GM12878 (cell line): ENCODE measurements at regions not wholly inside any gene's neighbourhood (a gene's known extent, or its start where the extent isn't known, plus 50 kb on each side); places are given as distances from the start of the nearest gene placed in this dataset.

Experiments
- ATAC-seq: fragments of 200-7000 bp; cut with Tn5 transposase; 3 replicates; pipeline ENCODE4 v1.9.1; 2020; ENCODE audit warnings: mild to moderate bottlenecking, moderate library complexity
- BruUV-seq: library from RNA; stranded (reverse); fragments of 400-500 nt; replicated peaks from 2 replicates; lab custom pipeline; 2021; lab: Mats Ljungman, UMichigan
- CTCF ChIA-PET: fragments of 300-600 bp; sonication (Branson Sonifier 250); formaldehyde crosslinking; extraction: SDS; loops from one replicate; lab custom pipeline; 2021; ENCODE audit warnings: inconsistent platforms; lab: Yijun Ruan, JAX
- POLR2A ChIA-PET: fragments of 350-600 bp; formaldehyde crosslinking; extraction: SDS; loops from one replicate; lab custom pipeline; 2021; ENCODE audit warnings: inconsistent platforms; lab: Charles Lee
- RAD21 ChIA-PET: fragments of 300-600 bp; sonication (Branson Sonifier 250); formaldehyde crosslinking; loops from one replicate; lab custom pipeline; 2023; ENCODE audit warnings: antibody characterized with exemption; ENCODE audit not compliant: unreplicated experiment; lab: Charles Lee
- SMC1A ChIA-PET: fragments of 300-600 bp; sonication (Branson Sonifier 250); formaldehyde crosslinking; loops from one replicate; lab custom pipeline; 2023; ENCODE audit not compliant: unreplicated experiment, uncharacterized antibody; lab: Charles Lee
- DNase-seq: peaks from one replicate; pipeline ENCODE4 v3.0.0-alpha.2; 2011; ENCODE audit warnings: low read depth, low spot score
- FAIRE-seq: peaks from 3 replicates; lab custom pipeline; 2011; peaks lifted over from hg19 to GRCh38; lab: Jason Lieb, UNC
- H2AFZ ChIP-seq: 2 replicates; pipeline ENCODE4 v1.6.0; 2011; ENCODE audit warnings: low read depth, low read length, control low read depth; ENCODE audit not compliant: control insufficient read depth
- H3K27ac ChIP-seq: 2 replicates; pipeline ENCODE4 v1.5.1; 2011; ENCODE audit warnings: control low read depth; ENCODE audit not compliant: control insufficient read depth, insufficient read depth
- H3K27me3 ChIP-seq, 2 experiments: replicated peaks in 1 of 2; 2 replicates each; pipeline versions ENCODE4 v1.6.0 to v1.6.1; 2011; ENCODE audit warnings: low read length in 1 of 2; ENCODE audit not compliant: control insufficient read depth in 2 of 2, insufficient read depth in 2 of 2
- H3K36me3 ChIP-seq, 2 experiments: 2 replicates each; pipeline ENCODE4 v1.5.1; 2011; ENCODE audit warnings: low read length in 1 of 2; ENCODE audit not compliant: control insufficient read depth in 2 of 2, insufficient read depth in 2 of 2
- H3K4me1 ChIP-seq: 2 replicates; pipeline ENCODE4 v1.6.1; 2011; ENCODE audit warnings: mild to moderate bottlenecking, low read length, moderate library complexity, mixed read lengths; ENCODE audit not compliant: control insufficient read depth, insufficient read depth
- H3K4me2 ChIP-seq: 2 replicates; pipeline ENCODE4 v1.6.0; 2011; ENCODE audit warnings: control low read depth; ENCODE audit not compliant: control insufficient read depth, insufficient read depth
- H3K4me3 ChIP-seq: fragments of 200-600 bp; sonication (generic); 2 replicates; pipeline ENCODE4 v1.5.1; 2016
- H3K79me2 ChIP-seq: 2 replicates; pipeline ENCODE4 v1.6.0; 2011; ENCODE audit warnings: low read length; ENCODE audit not compliant: control insufficient read depth, insufficient read depth
- H3K9ac ChIP-seq: 2 replicates; pipeline ENCODE4 v1.8.0; 2011; ENCODE audit warnings: low read length, control low read depth, mixed read lengths; ENCODE audit not compliant: control insufficient read depth, insufficient read depth
- H3K9me3 ChIP-seq: replicated peaks from 3 replicates; pipeline ENCODE4 v1.5.1; 2011; ENCODE audit warnings: mild to moderate bottlenecking, low read length; ENCODE audit not compliant: control insufficient read depth, insufficient read depth
- H4K20me1 ChIP-seq: 2 replicates; pipeline ENCODE4 v1.6.0; 2011; ENCODE audit not compliant: control insufficient read depth, insufficient read depth
- ASH2L ChIP-seq: fragments of 300-600, 200-600 bp; sonication (generic); IDR thresholded peaks from 2 replicates; pipeline ENCODE4 v1.6.1; 2017; ENCODE audit warnings: low read depth, mild to moderate bottlenecking, borderline replicate concordance
- BRCA1 ChIP-seq: IDR thresholded peaks from 2 replicates; pipeline ENCODE4 v1.6.1; 2011; ENCODE audit warnings: low read depth, low read length, improper control_type of control experiment
- CREB1 ChIP-seq: IDR thresholded peaks from 2 replicates; pipeline ENCODE4 v1.6.1; 2012; ENCODE audit warnings: low read depth, mild to moderate bottlenecking, inconsistent platforms
- CREM ChIP-seq: IDR thresholded peaks from 2 replicates; pipeline ENCODE4 v1.6.1; 2014; ENCODE audit warnings: antibody characterized with exemption, low read depth
- EP300 ChIP-seq, 2 experiments: fragments of 150-350 bp in 1 of 2; IDR thresholded peaks; 2 replicates each; pipeline ENCODE4 v1.6.1; 2011 to 2012; ENCODE audit warnings: low read depth in 2 of 2, low read length in 2 of 2, borderline replicate concordance in 1 of 2, improper control_type of control experiment in 1 of 2, inconsistent platforms in 1 of 2; ENCODE audit not compliant: control insufficient read depth in 1 of 2
- IKZF1 ChIP-seq: fragments of 450-650 bp; conservative IDR thresholded peaks from 2 replicates; pipeline ENCODE4 v1.6.1; 2017; ENCODE audit warnings: antibody characterized with exemption, mild to moderate bottlenecking
- MTA3 ChIP-seq: IDR thresholded peaks from 2 replicates; pipeline ENCODE4 v1.6.1; 2012; ENCODE audit warnings: low read length, inconsistent platforms, borderline replicate concordance
- NR2C2 ChIP-seq: IDR thresholded peaks from 2 replicates; pipeline ENCODE4 v1.6.1; 2011; ENCODE audit warnings: borderline replicate concordance, low read depth; ENCODE audit not compliant: control insufficient read depth, insufficient read length
- POLR2AphosphoS2 ChIP-seq: IDR thresholded peaks from 2 replicates; pipeline ENCODE4 v1.6.1; 2011; ENCODE audit warnings: low read depth, mild to moderate bottlenecking, low read length, improper control_type of control experiment, moderate library complexity
- POU2F2 ChIP-seq: IDR thresholded peaks from 3 replicates; pipeline ENCODE4 v1.6.1; 2011; ENCODE audit warnings: low read depth, mild to moderate bottlenecking, low read length, borderline replicate concordance
- RAD51 ChIP-seq: fragments of 450-650 bp; IDR thresholded peaks from 2 replicates; pipeline ENCODE4 v1.6.1; 2016; ENCODE audit warnings: moderate library complexity, mild to moderate bottlenecking, inconsistent platforms
- RUNX3 ChIP-seq: IDR thresholded peaks from 2 replicates; pipeline ENCODE4 v1.6.1; 2012; ENCODE audit warnings: low read length, inconsistent platforms
- SKIL ChIP-seq: fragments of 450-650 bp; IDR thresholded peaks from 2 replicates; pipeline ENCODE4 v1.6.1; 2017; ENCODE audit warnings: mild to moderate bottlenecking, low read depth, inconsistent platforms; ENCODE audit not compliant: poor library complexity, severe bottlenecking
- SMAD5 ChIP-seq: IDR thresholded peaks from 2 replicates; pipeline ENCODE4 v1.6.1; 2016; ENCODE audit warnings: antibody characterized with exemption, low read depth
- SMC3 ChIP-seq: IDR thresholded peaks from 2 replicates; pipeline ENCODE4 v1.6.1; 2011; ENCODE audit warnings: low read length, improper control_type of control experiment, borderline replicate concordance
- SPI1 ChIP-seq: IDR thresholded peaks from 2 replicates; pipeline ENCODE4 v1.6.1; 2011; ENCODE audit warnings: low read depth, mild to moderate bottlenecking, low read length, moderate library complexity, borderline replicate concordance; ENCODE audit not compliant: insufficient read depth
- TAF1 ChIP-seq: IDR thresholded peaks from 2 replicates; pipeline ENCODE4 v1.6.1; 2011; ENCODE audit warnings: mild to moderate bottlenecking, low read depth, low read length, borderline replicate concordance
- YBX1 ChIP-seq: fragments of 450-650 bp; IDR thresholded peaks from 2 replicates; pipeline ENCODE4 v1.6.1; 2016; ENCODE audit warnings: antibody characterized with exemption
- WGBS: methylation state at CpG from one replicate; pipeline ENCODE4 v1.1.6; 2016; ENCODE audit warnings: low lambda C conversion rate; ENCODE audit not compliant: insufficient replicate concordance, insufficient coverage; ENCODE audit errors: missing lambda C conversion rate; 5-methylcytosine and 5-hydroxymethylcytosine counted together
- in situ Hi-C: fragments of 300-500 bp; cut with MboI; formaldehyde crosslinking; loops from 9 replicates; pipeline ENCODE4 v1.14.3; 2018; ENCODE audit warnings: mixed read lengths
- intact Hi-C: fragments of 100-400 bp; cut with micrococcal nuclease; formaldehyde crosslinking; loops from one replicate; pipeline ENCODE4 v1.14.2; 2022; ENCODE audit not compliant: unreplicated experiment

- H3K4me2 ChIP-seq: no peak overlapping the region
- no peak for TF ChIP-seq BRCA1
- TF ChIP-seq MTA3: no peak
- TF ChIP-seq SMAD5: no peak
- TF ChIP-seq SMC3: no peak
- TF ChIP-seq RUNX3: no peak
- no peak for TF ChIP-seq EP300 (IDR thresholded peaks at IDR 0.05; ENCODE audit: borderline replicate concordance in 1 of 2, control insufficient read depth in 1 of 2, low read depth in 2 of 2, low read length in 2 of 2)
- no peak for TF ChIP-seq IKZF1
- no peak for TF ChIP-seq SKIL
- no peak for TF ChIP-seq POU2F2
- no peak for TF ChIP-seq TAF1
- no peak for TF ChIP-seq POLR2AphosphoS2
- TF ChIP-seq NR2C2: no peak
- no peak for TF ChIP-seq YBX1
- no peak for TF ChIP-seq SPI1
- TF ChIP-seq CREB1: no peak
- no peak for TF ChIP-seq CREM
- TF ChIP-seq RAD51: no peak
- TF ChIP-seq ASH2L: no peak
- TF ChIP-seq, all 136 proteins: peak for 0
- Histone ChIP-seq H3K27ac (no peak overlapping the region), H2AFZ (no peak overlapping the region), H4K20me1 (no peaks in the 10 kb centered on the region), H3K9me3 (no peaks in the 10 kb centered on the region), H3K79me2 (no peaks in the 10 kb centered on the region), H3K9ac (no peak overlapping the region), H3K4me3 (no peak overlapping the region), H3K36me3 (no peaks in the 10 kb centered on the region), H3K4me1 (no peaks in the 10 kb centered on the region), H3K27me3 (peaks cover 0 to 8% of the 10 kb centered on the region in 2 experiments; a peak in 3 of 4 replicates)
- in situ Hi-C loops: no loop called here
- FAIRE-seq: no peak
- intact Hi-C loops: no loop called here
- ChIA-PET RAD21 (no interaction called here), POLR2A (no interaction called here), CTCF (no interaction called here), SMC1A (no interaction called here)
- DNase-seq: no peak
- no TSS peak for BruUV-seq
- 37% methylated on average over 29 of the region's 44 CpGs for WGBS
- ATAC-seq: no peak
These were observed 85.8 kb downstream of the HIF1AN start for GRCh38 chr10:100621360-100622205.
